PFSK-1 (cell line): ENCODE measurements at regions not wholly inside any gene's neighbourhood (a gene's known extent, or its start where the extent isn't known, plus 50 kb on each side); places are given as distances from the start of the nearest gene placed in this dataset.

ENCODE experiments used
- POLR2AphosphoS5 ChIP-seq: IDR thresholded peaks from 2 replicates; pipeline ENCODE4 v1.6.1; 2012; ENCODE audit warnings: low read depth, mild to moderate bottlenecking, control low read depth, low read length, moderate library complexity
- SIN3A ChIP-seq: IDR thresholded peaks from 2 replicates; pipeline ENCODE4 v1.6.1; 2012; ENCODE audit warnings: mild to moderate bottlenecking, low read length, moderate library complexity, borderline replicate concordance; ENCODE audit not compliant: insufficient read depth

DNA sequence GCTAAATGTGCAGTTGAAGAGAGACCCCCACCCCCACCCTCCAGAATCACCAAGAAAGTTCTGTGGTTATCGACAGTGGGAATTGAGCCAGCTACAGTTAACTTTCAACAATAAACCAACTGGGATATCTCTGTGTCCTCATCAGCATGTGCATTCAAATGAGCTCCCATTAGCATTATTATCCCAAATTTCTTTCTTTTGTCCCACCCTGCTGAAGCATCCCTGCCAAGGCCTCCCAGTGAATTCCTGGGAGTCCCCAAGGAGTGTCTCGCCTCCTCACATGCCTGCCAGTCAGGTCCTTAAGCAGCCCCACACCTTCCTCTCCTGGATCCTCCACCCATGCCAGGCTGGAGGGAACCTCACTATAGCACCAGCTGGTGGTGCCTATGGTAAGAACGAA, 422.1 kb upstream of the HNRNPA3 start:
- TF ChIP-seq POLR2AphosphoS5 (no peak), SIN3A (no peak)
